ENCODE measurements at regions not wholly inside any gene's neighbourhood (a gene's known extent, or its start where the extent isn't known, plus 50 kb on each side); places are given as distances from the start of the nearest gene placed in this dataset.

GRCh38 chr14:100467939-100468338 is 119.3 kb downstream of the BEGAIN start:
- no peak for DNase-seq (ENCODE audit: low spot score)
- TF ChIP-seq CTCF (IDR thresholded peaks at IDR 0.05; ENCODE audit: borderline replicate concordance, control extremely low read depth, extremely low read depth, insufficient read depth, missing control alignments), result no peak
- in situ Hi-C loops (cut with MboI; ENCODE audit: low sequenced_read_pairs, unreplicated experiment), result no loop called here

GRCh38 chr14:100468557-100468956 is 118.7 kb downstream of the BEGAIN start:
- in situ Hi-C loops (cut with MboI; ENCODE audit: low sequenced_read_pairs, unreplicated experiment), result no loop called here
- TF ChIP-seq CTCF (IDR thresholded peaks at IDR 0.05; ENCODE audit: borderline replicate concordance, control extremely low read depth, extremely low read depth, insufficient read depth, missing control alignments), result no peak
- no peak for DNase-seq (ENCODE audit: low spot score)

- no peak for DNase-seq (ENCODE audit: low spot score)
- no peak for TF ChIP-seq CTCF (IDR thresholded peaks at IDR 0.05; ENCODE audit: borderline replicate concordance, control extremely low read depth, extremely low read depth, insufficient read depth, missing control alignments)
- in situ Hi-C loops (cut with MboI; ENCODE audit: low sequenced_read_pairs, unreplicated experiment), result no loop called here
Measured at GRCh38 chr14:100469632-100470522, 117.3 kb downstream of the BEGAIN start.

- in situ Hi-C loops (cut with MboI; ENCODE audit: low sequenced_read_pairs, unreplicated experiment), result no loop called here
- no peak for TF ChIP-seq CTCF (IDR thresholded peaks at IDR 0.05; ENCODE audit: borderline replicate concordance, control extremely low read depth, extremely low read depth, insufficient read depth, missing control alignments)
- DNase-seq (ENCODE audit: low spot score), result no peak
Measured at GRCh38 chr14:100470523-100470897, 116.7 kb downstream of the BEGAIN start.

GRCh38 chr14:100471441-100472093 is 115.7 kb downstream of the BEGAIN start:
- no peak for TF ChIP-seq CTCF (IDR thresholded peaks at IDR 0.05; ENCODE audit: borderline replicate concordance, control extremely low read depth, extremely low read depth, insufficient read depth, missing control alignments)
- in situ Hi-C loops (cut with MboI; ENCODE audit: low sequenced_read_pairs, unreplicated experiment), result no loop called here
- no peak for DNase-seq (ENCODE audit: low spot score)

GRCh38 chr14:100472094-100472455 is 115.1 kb downstream of the BEGAIN start:
- in situ Hi-C loops (cut with MboI; ENCODE audit: low sequenced_read_pairs, unreplicated experiment), result no loop called here
- no peak for TF ChIP-seq CTCF (IDR thresholded peaks at IDR 0.05; ENCODE audit: borderline replicate concordance, control extremely low read depth, extremely low read depth, insufficient read depth, missing control alignments)
- no peak for DNase-seq (ENCODE audit: low spot score)
